ENCODE measurements at regions not wholly inside any gene's neighbourhood (a gene's known extent, or its start where the extent isn't known, plus 50 kb on each side); places are given as distances from the start of the nearest gene placed in this dataset.

DNA sequence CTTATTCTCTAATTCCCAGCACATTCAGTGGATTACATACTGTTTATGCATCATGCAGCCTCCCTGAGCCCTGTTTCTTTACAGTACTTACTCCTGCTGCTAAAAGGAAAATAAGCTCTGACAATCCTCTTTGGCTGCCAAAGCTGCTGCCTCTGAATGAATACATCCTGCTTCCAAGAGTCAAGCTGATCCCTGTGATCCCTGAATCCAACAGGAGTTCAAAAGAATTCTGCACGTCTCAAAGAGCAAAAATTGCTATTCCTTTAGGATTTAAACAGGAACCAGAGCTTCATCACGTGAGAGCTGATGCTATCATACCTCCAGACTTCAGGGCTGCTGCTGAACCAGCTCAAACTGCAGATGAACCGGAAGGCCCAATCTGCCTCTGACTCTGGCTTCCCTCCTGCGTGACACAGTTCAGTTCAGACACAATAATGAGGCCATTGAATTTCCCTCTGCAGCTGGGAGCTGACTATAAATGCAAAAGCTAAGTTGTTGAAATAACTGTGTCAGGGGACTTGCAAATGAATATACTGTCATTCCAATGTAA is 851.0 kb upstream of the PHF14 start:
- no peak for DNase-seq (ENCODE audit: low read depth)

DNA sequence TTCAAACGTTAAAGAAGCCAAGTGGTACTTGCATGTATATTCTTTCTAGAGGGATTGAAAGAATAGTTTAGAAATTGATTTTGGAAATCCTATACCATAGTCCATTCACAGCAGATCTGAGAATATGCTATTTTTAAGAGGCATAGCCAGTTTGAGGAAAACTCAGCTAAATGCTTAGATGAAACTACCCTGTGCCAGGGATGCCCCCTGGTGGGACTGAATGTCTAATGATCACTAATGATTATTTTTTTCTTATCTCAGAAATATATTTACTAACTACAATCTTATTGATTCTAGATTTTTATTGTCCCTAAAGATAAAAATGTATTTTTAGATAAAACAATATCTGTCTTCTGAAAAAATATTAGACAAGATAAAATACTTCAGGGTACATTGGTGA is 844.9 kb upstream of the PHF14 start:
- no peak for DNase-seq (ENCODE audit: low read depth)

DNA sequence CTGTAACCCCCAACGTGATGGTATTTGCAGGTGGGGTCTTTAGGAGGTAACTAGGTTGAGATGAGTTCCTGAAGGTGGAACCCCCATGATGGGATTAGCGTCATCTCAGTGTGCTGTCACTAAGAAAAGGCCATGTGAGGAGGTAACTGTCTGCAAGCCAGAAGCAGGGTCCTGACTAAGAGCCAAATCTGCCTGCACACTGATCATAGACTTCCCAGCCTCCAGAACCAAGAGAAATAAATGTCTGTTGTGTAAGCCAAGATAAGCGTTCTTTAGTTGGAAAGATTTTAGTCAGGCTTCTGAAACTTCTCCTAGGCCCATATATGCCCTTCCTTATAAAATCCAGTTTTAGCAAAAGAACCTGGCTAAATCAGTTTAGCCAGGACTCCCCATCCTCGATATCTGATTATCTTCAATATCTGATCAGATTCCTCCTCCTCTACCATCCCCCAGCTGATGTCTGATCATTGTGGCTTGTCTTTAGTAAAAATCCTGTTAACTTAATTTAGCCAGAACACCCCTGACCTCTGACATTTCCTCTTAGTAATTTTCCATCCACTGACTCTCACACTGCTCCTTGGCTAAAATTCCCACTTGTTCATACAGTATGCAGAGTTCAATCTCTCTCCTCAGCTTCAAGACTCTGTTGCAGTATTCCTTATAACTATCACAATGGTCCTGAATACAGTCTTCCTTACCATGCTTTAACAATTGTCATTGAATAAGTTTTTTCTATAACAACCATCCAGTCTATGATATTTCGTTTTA is 835.4 kb upstream of the PHF14 start:
- DNase-seq (ENCODE audit: low read depth): no peak

DNA sequence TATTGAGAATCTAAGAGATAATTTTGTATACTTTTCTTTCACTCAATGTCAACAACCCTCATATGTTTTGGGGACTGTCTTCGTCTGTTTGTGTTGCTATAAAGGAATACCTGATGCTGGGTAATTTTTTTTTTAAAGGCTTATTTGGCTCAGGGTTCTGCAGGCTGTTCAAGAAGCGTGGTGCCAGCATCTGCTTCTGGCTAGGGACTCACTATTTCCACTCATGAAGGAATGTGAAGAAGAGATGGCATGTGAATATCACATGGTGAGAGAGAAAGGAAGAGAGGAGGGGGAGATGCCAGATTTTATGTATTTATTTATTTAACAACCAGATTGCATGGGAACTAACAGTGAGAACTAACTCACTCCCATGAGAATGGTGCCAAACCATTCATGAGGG is 827.4 kb upstream of the PHF14 start:
- DNase-seq (ENCODE audit: low read depth): no peak

DNA sequence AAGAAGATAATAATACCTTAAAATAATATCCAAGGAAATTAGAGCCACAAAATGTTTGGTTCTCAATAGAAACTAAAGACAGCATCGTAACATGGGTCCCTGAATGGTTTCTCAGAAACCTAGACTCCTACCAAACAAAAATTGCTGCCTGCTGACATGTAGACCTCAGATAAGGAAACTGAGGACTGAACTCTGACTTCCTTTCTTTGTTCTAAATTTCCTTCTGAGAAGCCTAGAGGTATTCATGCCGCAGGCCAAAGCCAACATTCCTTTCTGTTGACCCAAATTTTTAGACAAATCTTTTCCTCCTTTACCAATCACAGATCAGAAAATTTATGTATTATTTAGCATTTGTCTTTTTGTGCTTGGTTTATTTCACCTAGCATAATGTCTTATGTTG is 816.7 kb upstream of the PHF14 start:
- DNase-seq (ENCODE audit: low read depth): no peak

DNA sequence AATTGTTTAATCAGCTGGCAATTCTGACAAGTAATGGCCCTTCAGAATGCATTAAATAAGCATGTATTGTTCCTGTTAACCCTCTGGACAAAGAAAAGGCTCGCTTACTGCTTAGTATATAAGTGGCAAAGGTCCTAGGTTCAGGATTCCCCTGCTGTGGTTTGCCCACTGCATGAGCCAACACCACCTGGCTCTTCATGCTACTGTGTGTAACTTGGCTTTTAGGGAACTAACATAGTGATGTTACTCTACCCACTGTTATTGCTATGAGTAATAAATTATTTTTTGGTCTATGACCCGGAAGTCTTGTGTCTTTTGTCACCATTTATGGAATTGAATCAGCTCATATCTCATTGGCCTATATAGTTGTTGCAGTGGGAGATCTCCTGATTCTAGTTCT is 791.7 kb upstream of the PHF14 start:
- DNase-seq (ENCODE audit: low read depth): no peak

DNA sequence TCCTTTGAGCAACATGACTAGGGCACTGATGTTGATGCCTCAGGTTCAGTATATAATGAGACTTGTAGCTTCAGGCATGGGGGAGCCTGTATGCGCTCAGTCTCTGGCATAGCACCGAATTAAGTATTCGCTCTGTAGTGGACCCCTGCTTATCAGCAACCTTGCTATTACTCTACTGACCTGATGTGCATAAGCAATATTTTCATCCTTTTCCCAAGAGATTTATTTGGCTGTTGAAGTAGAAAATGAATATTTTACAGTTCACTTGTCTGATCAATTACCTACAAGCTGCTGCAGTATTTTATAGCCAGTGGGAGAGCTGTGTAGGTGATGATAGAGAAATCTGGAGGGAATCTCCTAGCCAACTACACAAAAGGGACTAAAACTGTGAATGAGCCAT is 781.6 kb upstream of the PHF14 start:
- no peak for DNase-seq (ENCODE audit: low read depth)

DNA sequence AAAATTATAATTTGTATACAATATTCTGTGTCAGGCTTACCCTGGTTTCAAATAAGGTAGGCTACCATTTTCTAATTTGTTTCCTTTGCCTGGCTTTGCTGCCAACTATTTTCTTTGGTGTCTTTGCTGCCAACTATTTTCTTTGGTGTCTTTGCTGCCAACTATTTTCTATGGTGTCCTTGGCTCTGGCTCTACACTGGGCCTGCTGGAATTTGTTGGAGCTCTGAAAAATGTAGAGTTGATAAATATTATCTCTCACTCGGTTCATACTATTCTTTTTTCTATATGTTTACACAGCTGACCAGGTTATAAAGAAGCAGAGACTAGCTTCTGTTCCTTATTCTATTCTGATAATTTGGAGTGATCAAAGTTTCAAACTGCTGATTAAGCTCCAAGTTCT is 768.0 kb upstream of the PHF14 start:
- no peak for DNase-seq (ENCODE audit: low read depth)

DNA sequence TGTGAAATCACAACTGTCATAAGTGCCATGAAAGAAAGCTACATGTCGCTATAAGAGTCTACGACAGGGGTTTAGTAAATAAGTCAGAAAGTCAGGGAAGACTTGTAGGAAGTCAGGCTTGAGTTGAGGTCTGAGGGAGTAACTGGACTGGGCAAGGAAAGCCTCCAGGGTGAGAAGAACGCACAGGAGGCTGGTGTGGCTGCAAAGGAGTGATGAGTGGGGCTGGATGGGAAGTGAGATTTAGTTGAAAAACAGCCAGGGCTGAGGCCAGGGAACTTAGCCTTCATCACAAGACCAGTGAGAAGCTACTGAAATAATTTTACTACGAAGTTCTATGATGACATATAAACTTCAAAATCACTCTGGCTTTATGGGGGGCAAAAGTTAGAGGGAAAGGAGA is 763.7 kb upstream of the PHF14 start:
- no peak for DNase-seq (ENCODE audit: low read depth)

DNA sequence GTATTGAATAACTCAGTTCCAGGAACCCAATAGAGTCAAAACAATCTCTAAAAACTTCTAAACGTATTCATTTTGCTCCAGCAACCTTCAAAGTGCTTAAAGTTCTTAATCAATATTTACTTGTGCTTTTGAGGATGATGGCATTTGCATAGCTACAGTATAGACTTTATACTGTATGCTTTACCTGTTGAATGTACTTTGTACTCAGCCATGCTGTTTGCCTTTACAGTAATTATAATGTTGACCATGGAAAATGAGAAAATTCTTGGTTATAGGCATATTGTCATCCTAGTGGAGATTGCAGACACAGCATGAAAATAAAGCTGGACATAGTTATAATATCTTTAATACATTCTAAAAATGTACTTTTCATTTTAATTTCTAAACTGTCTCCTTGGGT is 762.7 kb upstream of the PHF14 start:
- DNase-seq (ENCODE audit: low read depth): no peak

DNA sequence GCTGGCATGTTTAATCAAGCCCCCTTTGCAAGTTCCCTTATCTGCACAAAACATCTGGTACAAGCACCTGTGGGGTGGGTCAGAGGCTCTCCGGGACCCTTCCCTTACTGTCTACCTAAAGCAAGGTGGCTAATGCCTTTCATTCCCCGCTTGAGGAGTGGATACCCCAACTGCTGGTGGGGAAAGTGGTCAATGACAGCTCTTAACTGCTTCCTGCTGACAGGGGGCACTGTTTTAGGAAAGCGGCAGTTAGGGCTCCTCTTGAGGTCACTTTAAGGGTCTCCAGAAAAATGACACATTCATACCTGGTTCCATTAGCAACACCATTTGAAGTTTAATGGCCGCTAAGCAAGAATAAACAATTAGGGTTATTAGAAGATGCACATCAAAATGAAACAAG is 761.8 kb upstream of the PHF14 start:
- DNase-seq (ENCODE audit: low read depth): no peak

DNA sequence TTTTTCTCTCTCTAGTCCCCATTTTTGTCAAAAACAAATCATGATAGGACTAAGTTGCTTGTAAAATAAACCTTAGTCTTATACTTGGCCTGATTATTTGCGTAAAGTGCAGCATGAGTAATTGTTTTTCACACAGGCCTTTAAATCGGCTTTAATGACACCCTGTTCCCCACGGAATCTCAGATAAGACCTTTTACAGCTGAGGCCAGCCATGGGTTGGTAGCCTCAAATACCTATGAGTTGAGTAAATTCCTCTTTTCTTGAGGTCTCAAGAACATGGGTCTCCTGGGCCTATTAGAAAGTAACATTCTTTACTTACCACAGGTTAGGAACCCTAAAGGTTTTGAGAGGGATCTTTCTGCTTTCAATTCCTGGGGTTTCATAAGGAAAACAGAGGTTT is 761.0 kb upstream of the PHF14 start:
- DNase-seq (ENCODE audit: low read depth): peak; percentile 15

DNA sequence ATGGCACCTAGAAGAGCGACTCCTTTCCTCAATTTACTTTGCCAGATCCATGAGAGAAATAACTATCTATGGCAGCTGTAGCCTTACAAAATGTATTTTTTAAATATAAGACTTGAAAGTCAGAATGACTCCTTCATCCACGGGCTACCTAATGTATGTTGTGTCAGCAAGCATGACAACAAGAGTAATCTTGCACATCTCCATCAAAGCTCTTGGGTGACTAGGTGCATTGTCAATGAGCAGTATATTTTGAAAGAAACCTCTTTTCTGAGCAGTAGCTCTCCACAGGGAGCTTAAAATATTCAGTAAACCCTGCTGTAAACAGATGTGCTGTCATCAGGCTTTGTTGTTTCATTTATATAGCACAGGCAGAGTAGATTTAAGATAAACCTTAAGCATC is 757.2 kb upstream of the PHF14 start:
- no peak for DNase-seq (ENCODE audit: low read depth)

DNA sequence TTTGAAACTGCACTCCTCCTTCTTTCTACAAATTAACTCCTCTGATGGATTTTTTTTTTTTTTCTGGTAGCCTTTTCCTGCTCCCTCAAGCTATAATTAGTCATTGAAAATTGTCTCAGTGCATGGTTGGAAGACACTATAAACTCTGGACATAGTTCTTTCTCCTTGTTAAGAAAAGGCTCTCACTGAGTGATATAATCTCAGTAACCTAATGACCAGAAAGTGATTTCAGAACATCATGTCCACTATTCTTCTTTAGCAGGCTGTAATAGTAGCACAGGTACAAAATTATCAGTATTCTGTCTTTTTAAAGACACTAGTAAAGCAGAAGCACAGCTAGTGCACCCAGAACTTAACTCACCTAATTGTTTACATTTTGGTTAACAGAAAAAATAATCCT is 752.6 kb upstream of the PHF14 start:
- DNase-seq (ENCODE audit: low read depth): no peak

DNA sequence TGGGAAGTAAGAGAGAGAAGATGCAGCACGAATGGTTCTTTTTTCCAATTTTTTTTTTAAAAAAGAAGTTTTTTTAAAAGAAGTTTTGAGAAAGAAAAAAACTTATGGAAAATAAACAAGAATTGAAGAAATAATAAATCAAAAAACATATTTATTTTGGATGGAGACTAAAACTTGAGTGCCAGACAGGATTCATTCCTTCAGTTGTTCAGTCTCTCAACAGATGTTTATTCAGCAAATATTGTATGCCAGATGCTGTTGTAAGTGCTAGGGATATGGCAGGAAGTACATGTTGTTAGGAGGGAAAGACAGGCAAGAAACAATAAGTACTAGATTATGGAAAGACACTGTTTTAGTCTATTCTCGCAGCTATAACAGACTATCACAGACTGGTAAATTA is 750.7 kb upstream of the PHF14 start:
- no peak for DNase-seq (ENCODE audit: low read depth)

DNA sequence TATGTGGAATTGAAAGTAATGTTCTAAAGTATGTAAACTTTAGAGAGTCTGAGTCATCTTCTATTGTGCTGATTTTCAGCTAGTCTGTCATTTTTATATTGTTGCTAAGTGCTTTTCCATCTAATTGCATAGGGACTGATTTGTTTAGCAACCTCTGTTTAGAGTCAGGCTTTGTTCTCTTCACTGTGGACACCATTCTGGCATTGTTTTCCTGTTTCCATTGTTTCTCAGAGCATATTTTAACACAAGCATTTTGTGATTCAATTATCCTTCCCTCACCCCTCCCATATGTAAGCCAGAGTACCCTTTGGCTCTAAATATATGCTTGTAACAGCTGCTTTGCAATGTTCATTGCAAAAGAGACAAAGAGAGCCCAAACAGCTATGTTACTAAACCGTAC is 748.4 kb upstream of the PHF14 start:
- DNase-seq (ENCODE audit: low read depth): no peak

DNA sequence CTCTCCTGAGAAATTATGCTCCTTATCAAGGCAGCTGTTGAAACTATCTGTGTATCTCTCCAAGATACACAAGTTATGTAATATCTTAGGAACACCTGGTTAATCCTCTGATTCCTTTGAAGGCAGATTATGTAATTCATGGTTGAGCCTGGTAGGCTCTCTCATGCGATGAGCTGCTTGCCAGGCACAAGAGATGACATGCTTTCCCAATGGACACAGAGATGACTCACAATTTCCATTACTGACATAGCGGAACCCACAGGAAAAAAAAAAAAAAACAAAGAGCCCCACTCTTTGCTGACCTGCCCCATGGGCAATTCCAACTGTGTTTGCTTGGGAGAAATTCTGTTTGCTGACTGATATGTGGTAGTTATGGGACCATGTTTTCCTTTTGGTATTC is 736.4 kb upstream of the PHF14 start:
- peak; percentile 72 for DNase-seq (ENCODE audit: low read depth)

DNA sequence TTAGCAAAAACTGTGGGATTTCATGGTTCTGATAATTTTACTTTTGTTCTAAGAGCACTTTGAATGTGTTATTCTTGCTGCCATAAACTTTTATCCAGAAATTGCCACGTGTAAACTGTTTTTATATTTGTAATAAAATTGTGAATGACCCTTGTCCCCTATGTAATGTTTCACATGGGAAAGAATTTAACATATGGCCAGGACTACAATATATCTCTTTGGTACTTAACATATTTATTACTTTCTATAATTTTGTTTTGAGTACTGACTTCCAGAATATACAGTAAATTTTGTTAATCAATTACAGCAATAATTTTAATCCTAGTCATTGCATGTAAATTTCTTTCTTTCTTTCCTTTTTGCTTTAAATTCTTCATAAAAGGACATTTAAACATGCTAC is 735.0 kb upstream of the PHF14 start:
- DNase-seq (ENCODE audit: low read depth): no peak

DNA sequence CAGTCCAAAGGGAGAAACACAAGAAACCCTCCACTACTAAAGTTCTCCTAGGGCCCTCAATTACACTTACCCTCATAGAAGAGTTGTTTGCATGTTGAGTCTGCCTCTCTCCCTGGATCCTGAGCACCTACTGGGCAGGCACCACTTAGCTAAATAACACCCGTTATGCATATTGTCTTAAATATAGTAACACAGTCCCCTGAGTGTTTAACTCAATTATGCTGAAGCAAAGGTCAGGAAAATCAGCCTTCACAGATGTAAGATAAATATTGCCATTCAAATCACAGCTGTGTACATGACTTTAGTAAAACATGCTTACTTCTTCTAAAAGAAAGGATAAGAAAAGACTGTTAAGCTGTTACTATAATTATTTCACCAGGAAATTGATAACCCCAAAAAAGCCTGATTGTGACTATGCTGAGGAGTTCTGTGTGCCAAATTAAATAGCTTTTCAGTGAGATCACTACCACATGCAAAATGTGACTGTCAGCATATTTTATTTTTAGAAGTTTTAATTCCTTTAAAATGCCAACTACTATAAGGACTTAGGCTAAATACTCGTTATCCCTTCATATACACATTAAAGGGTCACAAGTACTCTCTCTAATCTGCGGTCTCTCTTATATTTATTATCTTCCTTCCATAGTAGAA is 733.9 kb upstream of the PHF14 start:
- DNase-seq (ENCODE audit: low read depth): no peak

DNA sequence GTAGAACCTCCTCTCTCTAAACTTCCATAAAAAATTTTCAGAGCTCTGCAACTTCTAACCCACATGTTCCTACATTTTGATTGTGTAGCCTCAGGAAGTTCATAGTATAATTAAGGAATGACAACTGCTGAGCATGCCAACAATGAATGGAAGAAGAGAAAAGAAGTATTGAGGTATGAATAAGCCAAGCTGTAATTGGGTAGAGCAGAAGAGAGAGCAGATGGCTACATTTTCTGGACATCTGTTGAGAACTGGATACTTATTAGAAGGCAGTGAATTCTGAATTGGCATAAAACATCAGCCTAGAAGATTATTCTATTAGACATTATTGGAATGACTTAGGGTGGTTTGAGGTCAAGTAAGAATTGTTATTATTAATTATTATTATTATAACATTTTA is 728.3 kb upstream of the PHF14 start:
- DNase-seq (ENCODE audit: low read depth): no peak

DNA sequence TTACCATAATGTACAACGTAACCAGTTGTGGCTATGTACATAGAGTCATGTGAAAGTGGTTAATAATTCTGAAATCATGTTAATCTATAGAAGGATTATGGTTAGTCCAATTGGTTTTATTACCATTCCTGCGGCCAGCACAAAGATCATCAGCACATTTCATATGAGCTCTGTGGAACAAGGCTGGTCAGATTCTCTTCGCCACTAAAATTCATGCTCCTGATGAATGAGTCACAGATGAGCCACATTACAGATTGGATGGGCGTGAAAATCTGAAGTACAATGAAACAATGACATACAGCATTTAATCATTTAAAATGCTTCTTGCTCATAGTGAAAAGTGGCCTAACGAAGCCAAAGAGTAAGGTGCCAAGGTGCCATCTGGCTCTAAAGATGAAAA is 716.2 kb upstream of the PHF14 start:
- no peak for DNase-seq (ENCODE audit: low read depth)

DNA sequence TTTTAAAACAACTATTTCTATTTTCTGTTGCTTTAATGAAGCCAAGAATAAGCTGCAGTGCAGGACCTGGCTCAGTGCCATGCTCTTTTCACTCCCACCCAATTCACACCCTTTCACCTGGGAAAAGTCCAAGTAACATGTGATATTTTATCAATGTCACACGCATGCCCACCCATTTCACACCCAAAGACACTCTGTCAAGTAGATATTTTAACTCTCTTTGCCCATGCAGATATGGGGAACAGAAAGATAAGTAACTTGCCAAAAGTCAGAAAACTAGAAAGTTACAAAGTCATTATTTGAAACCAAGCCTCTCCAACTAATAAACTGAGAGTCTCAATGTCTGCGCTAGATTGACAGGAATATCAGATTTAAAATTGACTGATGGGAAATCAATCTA is 706.7 kb upstream of the PHF14 start:
- DNase-seq (ENCODE audit: low read depth): no peak

DNA sequence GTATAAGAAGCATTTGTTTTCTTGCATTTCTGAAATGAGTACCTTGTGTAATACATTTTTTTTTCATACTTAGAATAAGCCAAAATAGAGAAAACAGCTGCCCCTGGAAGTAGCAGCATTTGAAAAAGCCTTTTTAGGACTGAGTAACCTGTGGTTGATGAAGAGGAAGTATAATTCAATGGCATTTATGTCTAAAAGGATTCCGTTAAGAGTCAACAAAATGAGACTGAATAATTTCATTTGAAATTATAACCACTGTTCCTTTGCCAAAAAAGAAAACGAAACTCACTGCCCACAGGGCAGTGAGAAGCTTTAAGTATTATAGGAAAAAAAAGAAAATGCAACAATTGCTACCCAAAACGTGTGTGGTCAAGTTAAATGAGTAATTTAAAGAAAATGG is 705.6 kb upstream of the PHF14 start:
- no peak for DNase-seq (ENCODE audit: low read depth)

DNA sequence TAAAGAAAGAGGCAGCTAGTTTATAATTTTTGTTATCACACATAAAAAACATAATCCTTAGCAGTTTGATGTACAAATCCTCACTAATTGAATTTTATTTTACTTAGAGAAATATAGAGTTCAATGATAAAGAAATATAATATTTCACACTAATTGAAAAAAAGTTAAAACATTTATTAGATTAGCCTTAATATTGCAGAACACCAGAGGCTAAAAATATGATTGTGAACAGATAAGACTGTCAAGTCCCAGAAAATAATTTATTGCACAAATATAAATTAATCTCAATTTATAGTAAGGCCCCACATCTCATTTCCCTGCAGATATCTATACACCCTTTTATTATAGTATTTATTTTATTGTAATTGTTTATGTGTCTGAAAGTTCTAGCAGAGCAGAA is 690.8 kb upstream of the PHF14 start:
- no peak for DNase-seq (ENCODE audit: low read depth)
